Bone marrow (tissue), 2 donors: ENCODE measurements at regions not wholly inside any gene's neighbourhood (a gene's known extent, or its start where the extent isn't known, plus 50 kb on each side); places are given as distances from the start of the nearest gene placed in this dataset.
"Not testable (repeated sequence)": the region's sequence is repeated elsewhere in the genome, so short reads cannot be mapped to it uniquely, and the experiment has no call there.

Experiments used
- DNase-seq, 2 donors: peaks; one replicate each; lab custom pipeline; 2025; lab: John Stamatoyannopoulos, UW

- no peak for DNase-seq
Measured at GRCh38 chr4:31016322-31017061, 296.3 kb downstream of the PCDH7 start.

GRCh38 chr4:31020363-31020762, 300.2 kb downstream of the PCDH7 start:
- DNase-seq = no peak

- no peak for DNase-seq
Measured at GRCh38 chr4:31021008-31021407, 300.8 kb downstream of the PCDH7 start.

- no peak for DNase-seq
Measured at GRCh38 chr4:31022702-31023101, 302.5 kb downstream of the PCDH7 start.

- no peak for DNase-seq
Measured at GRCh38 chr4:31023109-31023508, 302.9 kb downstream of the PCDH7 start.

GRCh38 chr4:31023742-31024141, 303.6 kb downstream of the PCDH7 start:
- DNase-seq = no peak

- not testable (repeated sequence) for DNase-seq
Measured at GRCh38 chr4:31024781-31025180, 304.6 kb downstream of the PCDH7 start.

- DNase-seq = no peak
Measured at GRCh38 chr4:31026256-31026655, 306.1 kb downstream of the PCDH7 start.

GRCh38 chr4:31034550-31034949, 314.4 kb downstream of the PCDH7 start:
- DNase-seq = no peak

- no peak for DNase-seq
Measured at GRCh38 chr4:31035761-31036160, 315.6 kb downstream of the PCDH7 start.

- DNase-seq = no peak
Measured at GRCh38 chr4:31037703-31038102, 317.5 kb downstream of the PCDH7 start.

GRCh38 chr4:31039382-31039781, 319.2 kb downstream of the PCDH7 start:
- DNase-seq = no peak

- no peak for DNase-seq
Measured at GRCh38 chr4:31040106-31040505, 319.9 kb downstream of the PCDH7 start.

GRCh38 chr4:31041385-31041784, 321.2 kb downstream of the PCDH7 start:
- DNase-seq = no peak

GRCh38 chr4:31041853-31042252, 321.7 kb downstream of the PCDH7 start:
- no peak for DNase-seq

- DNase-seq = no peak
Measured at GRCh38 chr4:31043382-31044062, 323.4 kb downstream of the PCDH7 start.

- DNase-seq = no peak
Measured at GRCh38 chr4:31045151-31045550, 325.0 kb downstream of the PCDH7 start.

- no peak for DNase-seq
Measured at GRCh38 chr4:31045724-31046318, 325.7 kb downstream of the PCDH7 start.

- no peak for DNase-seq
Measured at GRCh38 chr4:31051151-31051550, 331.0 kb downstream of the PCDH7 start.

- no peak for DNase-seq
Measured at GRCh38 chr4:31051565-31051964, 331.4 kb downstream of the PCDH7 start.

GRCh38 chr4:31052519-31052918, 332.4 kb downstream of the PCDH7 start:
- DNase-seq = no peak

- no peak for DNase-seq
Measured at GRCh38 chr4:31053451-31053850, 333.3 kb downstream of the PCDH7 start.

- DNase-seq = no peak
Measured at GRCh38 chr4:31054295-31054694, 334.1 kb downstream of the PCDH7 start.
